Activated CD8-positive, alpha-beta memory T cell treated with anti-CD3 and anti-CD28 coated beads for 24 hours (primary cell): ENCODE measurements at regions not wholly inside any gene's neighbourhood (a gene's known extent, or its start where the extent isn't known, plus 50 kb on each side); places are given as distances from the start of the nearest gene placed in this dataset.

ENCODE experiments used
- DNase-seq: peaks from one replicate; pipeline ENCODE4 v3.0.0-alpha.2; 2020

DNA sequence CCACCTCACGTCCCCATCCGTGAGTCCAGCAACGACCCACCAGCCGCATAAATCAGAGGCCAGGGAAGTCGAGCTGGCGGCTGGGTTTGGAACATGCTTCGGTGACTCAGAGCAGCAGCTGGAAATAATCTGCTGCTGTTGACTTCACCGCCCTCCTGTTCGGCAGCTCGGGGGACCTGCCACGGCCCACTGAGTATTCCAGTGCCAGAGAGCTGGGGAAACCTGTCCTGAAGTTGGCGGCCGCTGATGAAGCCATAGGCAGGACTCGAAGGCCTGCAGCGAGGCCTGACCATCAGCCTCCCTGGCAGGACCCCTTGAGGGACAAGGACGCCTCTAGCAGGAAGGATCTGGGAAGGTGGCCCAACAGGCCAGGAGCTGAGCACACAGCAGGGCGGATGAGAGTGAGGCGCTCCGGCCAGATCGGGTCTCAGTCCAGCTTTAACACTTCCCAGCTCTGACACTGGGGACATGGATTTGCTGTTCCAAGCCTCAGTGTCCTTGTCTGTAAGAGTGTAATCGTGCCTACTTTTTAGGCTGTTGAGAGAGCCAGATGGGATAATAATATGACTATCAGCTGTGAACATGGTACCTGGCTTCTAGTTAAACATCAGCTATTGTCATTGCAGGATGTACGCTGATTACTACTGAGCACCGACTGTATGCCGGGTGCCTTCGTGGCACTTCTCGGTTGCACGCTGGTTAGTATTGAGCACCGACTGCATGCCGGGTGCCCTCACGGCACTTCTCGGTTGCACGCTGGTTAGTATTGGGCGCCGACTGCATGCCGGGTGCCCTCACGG is 50.4 kb upstream of the CIBAR2 start:
- DNase-seq, result no peak

GRCh38 chr16:85163278-85164112 is 51.2 kb upstream of the CIBAR2 start:
- no peak for DNase-seq

- no peak for DNase-seq
These were observed 52.2 kb upstream of the CIBAR2 start for GRCh38 chr16:85164431-85164830.

GRCh38 chr16:85164838-85165516 is 52.7 kb upstream of the CIBAR2 start:
- DNase-seq, result no peak

DNA sequence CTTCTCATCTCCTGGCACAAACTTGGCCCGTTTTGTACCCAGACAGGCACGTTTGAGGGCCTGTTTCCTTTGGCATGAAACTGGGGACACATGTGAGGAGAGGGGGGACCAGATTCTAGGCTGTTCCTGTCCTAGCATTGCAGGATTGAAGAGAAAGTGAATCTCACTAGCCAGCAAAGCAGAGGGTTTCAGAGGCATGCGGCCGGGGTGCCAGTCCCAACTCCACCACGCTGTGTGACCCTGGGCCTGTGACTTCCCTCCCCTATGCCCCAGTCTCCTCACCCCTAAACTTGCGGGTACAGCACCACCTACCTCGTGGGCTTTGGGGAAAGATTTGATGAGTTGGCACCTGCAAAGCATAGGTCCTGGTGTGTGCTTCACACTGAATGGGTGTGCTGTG is 53.5 kb upstream of the CIBAR2 start:
- DNase-seq, result no peak

- DNase-seq, result no peak
These were observed 54.0 kb upstream of the CIBAR2 start for GRCh38 chr16:85166281-85166680.

- DNase-seq, result no peak
These were observed 54.7 kb upstream of the CIBAR2 start for GRCh38 chr16:85166699-85167588.

GRCh38 chr16:85167589-85168537 is 55.6 kb upstream of the CIBAR2 start:
- DNase-seq, result no peak

DNA sequence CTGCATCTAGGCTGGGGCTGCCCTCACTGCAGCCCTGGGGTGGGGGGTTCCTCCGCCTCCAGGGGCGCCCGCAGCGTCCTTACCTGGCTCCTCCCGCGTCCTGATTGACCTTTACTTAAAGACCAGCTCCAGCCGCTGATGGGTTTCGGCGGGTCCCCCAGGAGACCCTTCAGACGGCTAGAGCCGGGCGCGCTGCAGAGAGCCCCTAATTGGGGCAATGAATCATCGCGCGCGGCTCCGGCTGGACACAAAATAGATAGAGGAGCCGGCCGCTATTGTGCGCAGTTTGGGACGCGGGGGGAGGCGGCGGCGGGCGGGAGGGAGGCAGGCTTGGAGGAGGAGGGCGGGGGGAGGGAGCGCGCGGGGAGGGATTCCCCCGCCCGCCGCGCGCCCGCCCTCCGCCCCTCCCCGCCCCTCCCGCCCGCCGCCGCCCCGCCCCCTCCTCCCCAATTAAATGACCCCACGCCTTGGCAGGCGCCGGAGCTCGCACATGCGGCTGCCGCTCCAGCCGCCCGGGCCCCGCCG is 56.5 kb upstream of the CIBAR2 start:
- DNase-seq, result no peak

DNA sequence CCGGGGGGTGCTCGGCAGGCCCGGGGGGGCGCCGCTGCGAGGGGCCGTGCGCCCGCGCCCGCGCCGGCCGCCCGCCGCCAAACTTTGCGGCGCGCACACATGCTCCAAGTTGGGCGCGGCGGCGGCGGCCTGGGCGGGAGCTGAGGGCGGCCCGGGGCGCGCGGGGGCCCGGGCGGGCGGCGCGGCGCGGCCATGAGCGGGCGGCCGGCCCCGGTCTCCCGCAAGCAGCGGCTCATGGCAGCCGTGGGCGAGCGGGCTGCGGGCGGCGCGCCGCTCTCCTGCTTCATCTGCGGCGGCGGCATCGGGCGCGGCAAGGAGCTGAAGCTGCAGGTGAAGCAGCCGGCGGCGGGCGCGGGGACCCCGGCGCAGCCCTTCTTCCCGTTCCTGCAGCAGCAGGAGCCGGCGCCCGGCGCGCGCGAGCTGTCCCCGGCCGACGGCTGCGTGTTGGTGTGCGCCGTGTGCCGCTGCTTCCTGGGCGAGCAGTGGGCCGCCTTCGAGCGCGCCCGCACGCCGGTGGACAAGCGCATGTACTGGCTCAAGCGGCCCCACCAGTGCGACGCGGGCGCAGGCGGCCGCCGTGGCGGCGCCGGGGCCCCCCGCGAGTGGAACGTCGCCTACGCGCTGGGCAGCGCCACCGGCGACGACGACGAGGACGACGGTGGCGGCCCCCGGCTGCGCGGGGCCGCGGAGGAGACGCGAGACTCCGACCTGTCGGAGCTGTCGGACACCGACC is 57.2 kb upstream of the CIBAR2 start:
- no peak for DNase-seq

- no peak for DNase-seq
These were observed 57.8 kb upstream of the CIBAR2 start for GRCh38 chr16:85170066-85170491.

DNA sequence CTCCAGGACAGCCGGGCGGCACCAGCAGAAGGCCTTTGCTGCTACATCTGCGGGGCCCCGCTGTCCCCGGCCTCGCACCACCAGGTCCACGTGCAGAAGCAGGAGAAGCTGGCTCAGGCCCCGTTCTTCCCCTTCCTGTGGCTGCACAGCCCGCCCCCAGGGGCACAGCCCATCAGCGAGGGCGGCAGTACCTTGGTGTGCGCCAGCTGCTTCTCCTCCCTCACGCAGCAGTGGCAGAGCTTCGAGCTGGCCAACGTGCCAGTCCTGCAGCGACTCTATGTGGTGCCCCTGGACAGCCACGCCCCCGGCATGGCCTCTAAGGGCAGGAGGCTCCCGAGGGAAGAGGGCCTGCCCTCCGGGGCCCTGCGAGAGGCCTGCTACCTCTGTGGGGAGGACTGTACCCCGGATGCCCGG is 58.3 kb upstream of the CIBAR2 start:
- no peak for DNase-seq

- no peak for DNase-seq
These were observed 58.9 kb upstream of the CIBAR2 start for GRCh38 chr16:85171004-85171758.

- DNase-seq, result no peak
These were observed 59.6 kb upstream of the CIBAR2 start for GRCh38 chr16:85171759-85172454.

GRCh38 chr16:85172455-85173145 is 60.3 kb upstream of the CIBAR2 start:
- DNase-seq, result no peak

- no peak for DNase-seq
These were observed 61.1 kb upstream of the CIBAR2 start for GRCh38 chr16:85173146-85173980.
